ENCODE measurements at regions not wholly inside any gene's neighbourhood (a gene's known extent, or its start where the extent isn't known, plus 50 kb on each side); places are given as distances from the start of the nearest gene placed in this dataset.

GRCh38 chr2:129056959-129057317 lies 738.3 kb upstream of the HS6ST1 start:
- Histone ChIP-seq H3K9me3 (ENCODE audit: low read length) (no peaks in the 10 kb centered on the region), H3K27ac (ENCODE audit: extremely low read length, insufficient read depth, low read length) (no peak overlapping the region), H3K79me2 (ENCODE audit: insufficient read depth, low read length) (no peaks in the 10 kb centered on the region), H2AFZ (ENCODE audit: low read length) (no peak overlapping the region), H3K4me3 (replicated peaks in 1 of 3; ENCODE audit: insufficient read depth in 1 of 3, low read depth in 2 of 3, low read length in 3 of 3) (no peak overlapping the region), H3K9ac (ENCODE audit: insufficient read depth, low read depth, low read length) (no peak overlapping the region), H3K4me2 (ENCODE audit: low read depth, low read length) (no peak overlapping the region), H4K20me1 (ENCODE audit: insufficient read depth, low read length) (no peaks in the 10 kb centered on the region), H3K27me3 (ENCODE audit: control insufficient read depth in 1 of 2, insufficient read depth in 2 of 2, low read length in 2 of 2) (peaks cover 0 to 8% of the 10 kb centered on the region in 2 experiments; a peak in 2 of 5 replicates), H3K36me3 (replicated peaks in 1 of 2; ENCODE audit: control insufficient read depth in 1 of 2, insufficient read depth in 2 of 2, low read length in 2 of 2) (no peaks in the 10 kb centered on the region), H3K4me1 (ENCODE audit: insufficient read depth, low read length) (no peaks in the 10 kb centered on the region)
- TF ChIP-seq RXRA (CRISPR knock-in tag; IDR thresholded peaks at IDR 0.05) (no peak), MAFF (IDR thresholded peaks at IDR 0.05; ENCODE audit: low read depth, low read length) (0 out of 2 replicates have a peak, but pooled peaks have one; percentile 24), MAFK (conservative IDR thresholded peaks at IDR 0.05 in 1 of 2, IDR thresholded peaks at IDR 0.05 in 1 of 2; ENCODE audit: low read length in 2 of 2) (peak in 1 of 2 experiments; percentile 57; a peak in 2 of 4 replicates), CAMTA2 (CRISPR knock-in tag; IDR thresholded peaks at IDR 0.05; ENCODE audit: borderline replicate concordance) (no peak), UBTF (CRISPR knock-in tag; IDR thresholded peaks at IDR 0.05) (no peak)
- WGBS (ENCODE audit: low lambda C conversion rate), result 0% methylated on average over 2 of the region's 2 CpGs
- CTCF ChIA-PET (ENCODE audit: low intra/inter-chr PET ratio, low total read pairs), result no interaction called here
- POLR2A ChIA-PET, result no interaction called here
- no TSS peak for BruUV-seq (replicated peaks)
- in situ Hi-C loops (cut with HindIII; ENCODE audit: extremely low pct_ligation_motif_present, low pct_unique_long_range_greater_than_20kb), result no loop called here
- ATAC-seq (no peak), DNase-seq (ENCODE audit: low spot score) (no peak), FAIRE-seq (no peak)
- intact Hi-C loops (cut with micrococcal nuclease; ENCODE audit: unreplicated experiment), result no loop called here

- Histone ChIP-seq H3K4me1 (ENCODE audit: insufficient read depth, low read length) (no peaks in the 10 kb centered on the region), H3K4me2 (ENCODE audit: low read depth, low read length) (no peak overlapping the region), H3K36me3 (replicated peaks in 1 of 2; ENCODE audit: control insufficient read depth in 1 of 2, insufficient read depth in 2 of 2, low read length in 2 of 2) (no peaks in the 10 kb centered on the region), H4K20me1 (ENCODE audit: insufficient read depth, low read length) (no peaks in the 10 kb centered on the region), H2AFZ (ENCODE audit: low read length) (no peak overlapping the region), H3K27ac (ENCODE audit: extremely low read length, insufficient read depth, low read length) (no peak overlapping the region), H3K9ac (ENCODE audit: insufficient read depth, low read depth, low read length) (no peak overlapping the region), H3K27me3 (ENCODE audit: control insufficient read depth in 1 of 2, insufficient read depth in 2 of 2, low read length in 2 of 2) (peaks cover 0 to 8% of the 10 kb centered on the region in 2 experiments; a peak in 2 of 5 replicates), H3K9me3 (ENCODE audit: low read length) (no peaks in the 10 kb centered on the region), H3K4me3 (replicated peaks in 1 of 3; ENCODE audit: insufficient read depth in 1 of 3, low read depth in 2 of 3, low read length in 3 of 3) (no peak overlapping the region), H3K79me2 (ENCODE audit: insufficient read depth, low read length) (no peaks in the 10 kb centered on the region)
- in situ Hi-C loops (cut with HindIII; ENCODE audit: extremely low pct_ligation_motif_present, low pct_unique_long_range_greater_than_20kb) (no loop called here), intact Hi-C loops (cut with micrococcal nuclease; ENCODE audit: unreplicated experiment) (loop anchor here (1.0 kb wide), 1 partner anchor 16 kb away; no protein-coding TSS in a partner anchor)
- FAIRE-seq (no peak), DNase-seq (ENCODE audit: low spot score) (no peak), ATAC-seq (no peak)
- ChIA-PET CTCF (ENCODE audit: low intra/inter-chr PET ratio, low total read pairs) (no interaction called here), POLR2A (no interaction called here)
- 35% methylated on average over 5 of the region's 5 CpGs for WGBS (ENCODE audit: low lambda C conversion rate)
- TF ChIP-seq ZNF678 (CRISPR knock-in tag; IDR thresholded peaks at IDR 0.05) (no peak), ZZZ3 (CRISPR knock-in tag; IDR thresholded peaks at IDR 0.05; ENCODE audit: borderline replicate concordance) (no peak), ZNF674 (CRISPR knock-in tag; IDR thresholded peaks at IDR 0.05; ENCODE audit: low read depth) (no peak), GPN1 (CRISPR knock-in tag; IDR thresholded peaks at IDR 0.05; ENCODE audit: borderline replicate concordance) (no peak), ZEB1 (IDR thresholded peaks at IDR 0.05; ENCODE audit: insufficient replicate concordance, low read depth) (no peak), ZNF256 (CRISPR knock-in tag; conservative IDR thresholded peaks at IDR 0.05) (no peak), ZNF781 (CRISPR knock-in tag; IDR thresholded peaks at IDR 0.05; ENCODE audit: borderline replicate concordance, not compliant biosample characterization) (no peak), EHMT2 (IDR thresholded peaks at IDR 0.05; ENCODE audit: borderline replicate concordance, low read depth, low read length) (no peak)
- no TSS peak for BruUV-seq (replicated peaks)
Observed at GRCh38 chr2:129058981-129059380, 740.3 kb upstream of the HS6ST1 start.
